H1 (cell line): ENCODE measurements at regions not wholly inside any gene's neighbourhood (a gene's known extent, or its start where the extent isn't known, plus 50 kb on each side); places are given as distances from the start of the nearest gene placed in this dataset.
A peak's percentile ranks its signal among the peaks of the same experiment; 100 is the strongest.

Experiments
- CTCF ChIA-PET: fragments of 300-600 bp; sonication (Branson Sonifier 250); formaldehyde crosslinking; loops from one replicate; lab custom pipeline; 2021; ENCODE audit not compliant: partially characterized antibody; lab: Charles Lee
- POLR2A ChIA-PET: fragments of 300-600 bp; sonication (Branson Sonifier 250); formaldehyde crosslinking; loops from one replicate; lab custom pipeline; 2021; ENCODE audit warnings: inconsistent platforms; ENCODE audit not compliant: partially characterized antibody; lab: Charles Lee
- DNase-seq, 2 experiments: peaks; one replicate each; pipeline versions ENCODE4 v3.0.0 to v3.0.0-alpha.2; 2010 to 2022; ENCODE audit warnings: low spot score in 2 of 2, low read depth in 1 of 2, mixed read lengths in 1 of 2
- FAIRE-seq: peaks from 2 replicates; lab custom pipeline; 2011; peaks lifted over from hg19 to GRCh38; lab: Jason Lieb, UNC
- H2AFZ ChIP-seq: 2 replicates; pipeline ENCODE4 v1.8.1; 2012; ENCODE audit warnings: low read length, inconsistent platforms
- H2AK5ac ChIP-seq: 2 replicates; pipeline ENCODE4 v1.6.1; 2013; ENCODE audit warnings: low read depth, low read length
- H2BK120ac ChIP-seq: replicated peaks from 2 replicates; pipeline ENCODE3; 2013; ENCODE audit warnings: low read depth, low read length, inconsistent platforms
- H2BK12ac ChIP-seq: 2 replicates; pipeline ENCODE4 v1.6.1; 2013; ENCODE audit warnings: low read depth, low read length
- H2BK15ac ChIP-seq: 2 replicates; pipeline ENCODE4 v1.6.1; 2013; ENCODE audit warnings: low read length
- H2BK20ac ChIP-seq: 2 replicates; pipeline ENCODE4 v1.6.1; 2013; ENCODE audit warnings: low read length
- H2BK5ac ChIP-seq: 2 replicates; pipeline ENCODE4 v1.6.1; 2013; ENCODE audit warnings: low read depth, low read length
- H3K14ac ChIP-seq: 2 replicates; pipeline ENCODE4 v1.6.1; 2013; ENCODE audit warnings: inconsistent platforms; ENCODE audit not compliant: insufficient read length
- H3K18ac ChIP-seq: 2 replicates; pipeline ENCODE4 v1.6.1; 2013; ENCODE audit warnings: low read length; ENCODE audit errors: extremely low read depth
- H3K23ac ChIP-seq: 2 replicates; pipeline ENCODE4 v1.6.1; 2013; ENCODE audit warnings: inconsistent platforms; ENCODE audit not compliant: insufficient read length
- H3K23me2 ChIP-seq: 2 replicates; pipeline ENCODE4 v1.6.1; 2013; ENCODE audit warnings: low read depth, low read length
- H3K27ac ChIP-seq: 2 replicates; pipeline ENCODE4 v1.6.1; 2011; ENCODE audit warnings: low read depth, low read length, inconsistent platforms
- H3K27me3 ChIP-seq, 4 experiments: replicated peaks in 1 of 4; 1 replicate in 1 of 4; 2 replicates in 3 of 4; pipeline versions ENCODE4 v1.6.1 to v1.8.1; 2011 to 2013; ENCODE audit warnings: low read length in 3 of 4, mild to moderate bottlenecking in 3 of 4, inconsistent platforms in 2 of 4, mixed read lengths in 2 of 4, moderate library complexity in 1 of 4; ENCODE audit not compliant: control insufficient read depth in 3 of 4, insufficient read depth in 3 of 4; ENCODE audit errors: extremely low read depth in 1 of 4
- H3K36me3 ChIP-seq, 4 experiments: 2 replicates each; pipeline versions ENCODE4 v1.6.1 to v1.8.1; 2011 to 2013; ENCODE audit warnings: mild to moderate bottlenecking in 4 of 4, low read length in 3 of 4, moderate library complexity in 2 of 4, control low read depth in 1 of 4, inconsistent platforms in 1 of 4; ENCODE audit not compliant: insufficient read depth in 4 of 4, control insufficient read depth in 2 of 4
- H3K4ac ChIP-seq: replicated peaks from 2 replicates; pipeline ENCODE3; 2013; ENCODE audit warnings: low read length, low read depth, mixed read lengths, inconsistent platforms; ENCODE audit not compliant: insufficient read length
- H3K4me1 ChIP-seq, 4 experiments: replicated peaks in 1 of 4; 1 replicate in 1 of 4; 2 replicates in 3 of 4; pipeline versions ENCODE4 v1.6.1 to v1.8.1; 2011 to 2013; ENCODE audit warnings: low read length in 3 of 4, inconsistent platforms in 2 of 4, mixed read lengths in 1 of 4; ENCODE audit not compliant: insufficient read depth in 4 of 4, control insufficient read depth in 3 of 4
- H3K4me2 ChIP-seq, 2 experiments: 2 replicates each; pipeline versions ENCODE4 v1.6.1 to v1.8.1; 2011 to 2013; ENCODE audit warnings: low read depth in 2 of 2, low read length in 2 of 2, control low read depth in 1 of 2, inconsistent platforms in 1 of 2, mild to moderate bottlenecking in 1 of 2; ENCODE audit not compliant: insufficient read depth in 1 of 2
- H3K4me3 ChIP-seq, 4 experiments: fragments of 200-600, 300-600 bp in 1 of 4; sonication (generic), shearing (Covaris generic), sonication (Bioruptor Twin) in 1 of 4; 2 replicates each; pipeline versions ENCODE4 v1.5.1 to v1.8.1; 2011 to 2016; ENCODE audit warnings: low read length in 4 of 4, low read depth in 3 of 4, control low read depth in 2 of 4, inconsistent platforms in 2 of 4, mild to moderate bottlenecking in 2 of 4, mixed read lengths in 1 of 4, moderate library complexity in 1 of 4; ENCODE audit not compliant: insufficient read depth in 2 of 4; ENCODE audit errors: extremely low read depth in 1 of 4
- H3K56ac ChIP-seq: replicated peaks from 2 replicates; pipeline ENCODE3; 2013; ENCODE audit warnings: low read depth, mild to moderate bottlenecking, mixed read lengths, low read length, inconsistent platforms; ENCODE audit not compliant: insufficient read length
- H3K79me1 ChIP-seq: 2 replicates; pipeline ENCODE4 v1.6.1; 2013; ENCODE audit warnings: low read depth, low read length, control low read depth
- H3K79me2 ChIP-seq, 2 experiments: 2 replicates each; pipeline versions ENCODE4 v1.6.1 to v1.8.1; 2012 to 2013; ENCODE audit warnings: low read length in 2 of 2, mild to moderate bottlenecking in 2 of 2, inconsistent platforms in 1 of 2; ENCODE audit not compliant: insufficient read depth in 2 of 2, control insufficient read depth in 1 of 2
- H3K9ac ChIP-seq, 4 experiments: replicated peaks in 1 of 4; 1 replicate in 1 of 4; 2 replicates in 3 of 4; pipeline versions ENCODE4 v1.6.1 to v1.8.1; 2011 to 2013; ENCODE audit warnings: low read depth in 3 of 4, low read length in 3 of 4, control low read depth in 2 of 4, mild to moderate bottlenecking in 2 of 4, moderate library complexity in 2 of 4, inconsistent platforms in 1 of 4; ENCODE audit errors: extremely low read depth in 1 of 4
- H3K9me3 ChIP-seq, 2 experiments: 2 replicates each; pipeline versions ENCODE4 v1.6.1 to v1.8.1; 2012 to 2013; ENCODE audit warnings: mild to moderate bottlenecking in 2 of 2, moderate library complexity in 2 of 2, control low read depth in 1 of 2, inconsistent platforms in 1 of 2, low read depth in 1 of 2, low read length in 1 of 2, mixed read lengths in 1 of 2; ENCODE audit not compliant: insufficient read depth in 2 of 2
- H4K20me1 ChIP-seq, 2 experiments: replicated peaks in 1 of 2; 2 replicates each; pipeline versions ENCODE3 to v1.8.1; 2011 to 2013; ENCODE audit warnings: inconsistent platforms in 2 of 2, low read length in 2 of 2, mild to moderate bottlenecking in 1 of 2; ENCODE audit not compliant: insufficient read depth in 2 of 2, control insufficient read depth in 1 of 2
- H4K5ac ChIP-seq: 2 replicates; pipeline ENCODE4 v1.6.1; 2013; ENCODE audit warnings: low read length, low read depth, mixed read lengths, inconsistent platforms; ENCODE audit not compliant: insufficient read length
- H4K8ac ChIP-seq: 2 replicates; pipeline ENCODE4 v1.8.0; 2013; ENCODE audit warnings: mild to moderate bottlenecking, moderate library complexity, low read length, inconsistent platforms; ENCODE audit not compliant: insufficient read depth; ENCODE audit errors: extremely low read depth
- H4K91ac ChIP-seq: replicated peaks from 2 replicates; pipeline ENCODE3; 2013; ENCODE audit warnings: low read length, mixed read lengths, inconsistent platforms; ENCODE audit not compliant: insufficient read length
- CBX5 ChIP-seq: fragments of 300-800, 300-1000 bp; sonication (generic); IDR thresholded peaks from 2 replicates; pipeline ENCODE4 v1.7.1; 2016; ENCODE audit warnings: antibody characterized with exemption, low read length, low read depth
- CBX8 ChIP-seq: fragments of 300-800, 300-1000 bp; sonication (generic); IDR thresholded peaks from 2 replicates; pipeline ENCODE4 v1.7.1; 2016; ENCODE audit warnings: low read depth, low read length, borderline replicate concordance
- EGR1 ChIP-seq: IDR thresholded peaks from 2 replicates; pipeline ENCODE4 v1.6.1; 2011; ENCODE audit warnings: low read depth, low read length, borderline replicate concordance
- KDM1A ChIP-seq: fragments of 200-600, 300-600 bp; sonication (generic); IDR thresholded peaks from 2 replicates; pipeline ENCODE4 v1.7.1; 2016; ENCODE audit warnings: mild to moderate bottlenecking, low read length, borderline replicate concordance
- WGBS, 2 experiments: shearing (Covaris generic) in 1 of 2; methylation state at CpG; one replicate each; pipeline versions ENCODE4 v1.1.6 to v1.1.7; 2013 to 2015; ENCODE audit warnings: low lambda C conversion rate in 2 of 2, mixed read lengths in 2 of 2, inconsistent platforms in 1 of 2, low coverage in 1 of 2, missing lambda C conversion rate in 1 of 2; ENCODE audit not compliant: insufficient replicate concordance in 2 of 2, insufficient coverage in 1 of 2, insufficient read length in 1 of 2; ENCODE audit errors: extremely low coverage in 1 of 2, missing lambda C conversion rate in 1 of 2; 5-methylcytosine and 5-hydroxymethylcytosine counted together

- Histone ChIP-seq H3K27ac (no peak overlapping the region), H3K9me3 (peaks cover 51 to 55% of the 10 kb centered on the region in 2 experiments), H4K8ac (no peak overlapping the region), H4K5ac (no peak overlapping the region), H3K18ac (no peak overlapping the region), H2BK5ac (no peak overlapping the region), H3K23me2 (no peaks in the 10 kb centered on the region), H4K91ac (no peak overlapping the region), H2BK120ac (no peak overlapping the region), H3K23ac (no peak overlapping the region), H3K4me3 (no peak overlapping the region), H2BK20ac (no peak overlapping the region), H3K79me2 (no peaks in the 10 kb centered on the region), H3K4me1 (no peaks in the 10 kb centered on the region), H2AFZ (no peak overlapping the region), H3K4ac (no peak overlapping the region), H2AK5ac (no peak overlapping the region), H3K14ac (no peak overlapping the region), H3K4me2 (no peak overlapping the region), H2BK12ac (no peak overlapping the region), H2BK15ac (no peak overlapping the region), H3K79me1 (no peaks in the 10 kb centered on the region), H3K56ac (no peak overlapping the region), H4K20me1 (no peaks in the 10 kb centered on the region), H3K9ac (no peak overlapping the region), H3K36me3 (peaks cover 0 to 4% (median 0%) of the 10 kb centered on the region in 4 experiments; a peak in 1 of 8 replicates), H3K27me3 (no peaks in the 10 kb centered on the region)
- CTCF ChIA-PET = no interaction called here
- peak in 1 of 2 experiments; percentile 43 for DNase-seq
- POLR2A ChIA-PET = no interaction called here
- no peak for TF ChIP-seq CBX8
- TF ChIP-seq CBX5 = 0 out of 2 replicates have a peak, but pooled peaks have one; percentile 36
- no peak for TF ChIP-seq EGR1
- TF ChIP-seq KDM1A = no peak
- WGBS, 2 experiments = 73% methylated on average over 4 of the region's 5 CpGs; no CpG with 5 or more reads in 1 of the 2 experiments
- no peak for FAIRE-seq
Observed at GRCh38 chr2:41495050-41495449, 552.8 kb upstream of the PKDCC start.
